GM10248 (cell line): ENCODE measurements at regions not wholly inside any gene's neighbourhood (a gene's known extent, or its start where the extent isn't known, plus 50 kb on each side); places are given as distances from the start of the nearest gene placed in this dataset.

Experiments used
- CTCF ChIA-PET: fragments of 300-600 bp; sonication (Branson Sonifier 250); formaldehyde crosslinking; extraction: SDS; loops from one replicate; lab custom pipeline; 2021; ENCODE audit warnings: antibody characterized with exemption; lab: Yijun Ruan, JAX
- POLR2A ChIA-PET: fragments of 350-650 bp; sonication (Branson Sonifier 250); formaldehyde crosslinking; extraction: SDS; loops from one replicate; lab custom pipeline; 2020; ENCODE audit warnings: antibody characterized with exemption; lab: Yijun Ruan, JAX
- DNase-seq: peaks from one replicate; pipeline ENCODE4 v3.0.0; 2012; ENCODE audit errors: extremely low spot score
- TF ChIP-seq, protein P1 (sequence below): IDR thresholded peaks from 2 replicates; pipeline ENCODE4 v1.5.1; 2012; ENCODE audit warnings: mild to moderate bottlenecking, low read depth; ENCODE audit errors: extremely low read depth, missing control alignments, control extremely low read depth

DNA sequence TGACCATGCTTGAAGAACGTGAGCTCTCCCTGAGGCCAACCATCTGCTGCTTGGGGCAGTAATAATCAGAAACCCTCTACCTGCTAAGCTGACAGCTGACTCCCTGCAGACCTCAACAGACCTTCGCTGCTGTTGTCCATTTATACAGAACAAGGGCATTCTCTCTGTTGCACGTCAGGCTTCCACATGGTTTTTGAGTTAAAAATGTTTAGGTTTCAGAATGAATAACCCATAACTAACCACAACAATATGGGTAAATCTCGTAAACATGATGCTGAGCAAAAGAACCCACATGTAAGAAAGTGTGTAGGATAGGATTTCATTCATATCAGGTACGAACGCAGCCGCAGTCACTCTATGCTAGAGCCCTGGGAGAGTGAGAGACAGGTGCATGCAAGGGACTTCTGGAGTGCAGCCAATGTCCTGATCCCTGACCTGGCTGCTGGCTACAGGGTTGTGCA, 348.5 kb downstream of the MED10 start:
- no peak for DNase-seq
- TF ChIP-seq, protein P1, sequence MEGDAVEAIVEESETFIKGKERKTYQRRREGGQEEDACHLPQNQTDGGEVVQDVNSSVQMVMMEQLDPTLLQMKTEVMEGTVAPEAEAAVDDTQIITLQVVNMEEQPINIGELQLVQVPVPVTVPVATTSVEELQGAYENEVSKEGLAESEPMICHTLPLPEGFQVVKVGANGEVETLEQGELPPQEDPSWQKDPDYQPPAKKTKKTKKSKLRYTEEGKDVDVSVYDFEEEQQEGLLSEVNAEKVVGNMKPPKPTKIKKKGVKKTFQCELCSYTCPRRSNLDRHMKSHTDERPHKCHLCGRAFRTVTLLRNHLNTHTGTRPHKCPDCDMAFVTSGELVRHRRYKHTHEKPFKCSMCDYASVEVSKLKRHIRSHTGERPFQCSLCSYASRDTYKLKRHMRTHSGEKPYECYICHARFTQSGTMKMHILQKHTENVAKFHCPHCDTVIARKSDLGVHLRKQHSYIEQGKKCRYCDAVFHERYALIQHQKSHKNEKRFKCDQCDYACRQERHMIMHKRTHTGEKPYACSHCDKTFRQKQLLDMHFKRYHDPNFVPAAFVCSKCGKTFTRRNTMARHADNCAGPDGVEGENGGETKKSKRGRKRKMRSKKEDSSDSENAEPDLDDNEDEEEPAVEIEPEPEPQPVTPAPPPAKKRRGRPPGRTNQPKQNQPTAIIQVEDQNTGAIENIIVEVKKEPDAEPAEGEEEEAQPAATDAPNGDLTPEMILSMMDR, result no peak
- CTCF ChIA-PET, result interaction anchor here (1.6 kb wide), 1 partner anchor 13 kb away, joined by 3 read pairs; no protein-coding TSS in a partner anchor

DNA sequence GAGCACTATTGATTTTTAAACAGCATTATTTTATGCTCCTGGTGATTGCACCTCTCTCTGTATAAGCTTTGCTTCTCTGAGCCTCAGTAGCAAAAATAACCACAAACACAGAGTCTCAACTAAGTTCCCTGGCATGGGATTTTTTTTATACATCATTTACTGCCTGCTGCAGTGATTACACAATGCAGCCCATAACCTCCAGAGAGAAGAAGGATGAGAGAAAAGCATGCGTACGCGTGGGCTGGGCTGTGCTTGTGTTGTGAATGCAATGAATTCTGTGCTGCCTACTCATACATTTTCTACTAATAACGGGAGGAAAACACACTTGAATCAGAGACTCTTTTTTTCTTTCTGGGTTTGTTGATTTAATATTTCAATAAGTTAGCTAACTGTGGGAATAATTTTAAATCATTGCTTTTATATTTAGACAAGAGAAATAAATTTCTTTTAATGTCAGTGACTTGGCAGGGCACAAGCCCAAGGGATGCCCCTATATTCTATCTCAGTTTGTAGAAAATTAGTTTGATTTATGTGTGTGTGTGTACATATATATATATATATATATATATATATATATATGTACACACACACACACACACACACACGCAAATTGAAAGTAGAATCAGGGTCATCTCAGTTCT, 351.5 kb downstream of the MED10 start:
- POLR2A ChIA-PET, result no interaction called here
- TF ChIP-seq, protein P1, result no peak
- DNase-seq, result no peak
- CTCF ChIA-PET, result interaction anchor here (1.2 to 1.3 kb wide), 2 partner anchors 8 to 23 kb away, joined by 3 read pairs; no protein-coding TSS in a partner anchor

More for the DNA sequence above, 348.5 kb downstream of the MED10 start:
- POLR2A ChIA-PET, result no interaction called here

DNA sequence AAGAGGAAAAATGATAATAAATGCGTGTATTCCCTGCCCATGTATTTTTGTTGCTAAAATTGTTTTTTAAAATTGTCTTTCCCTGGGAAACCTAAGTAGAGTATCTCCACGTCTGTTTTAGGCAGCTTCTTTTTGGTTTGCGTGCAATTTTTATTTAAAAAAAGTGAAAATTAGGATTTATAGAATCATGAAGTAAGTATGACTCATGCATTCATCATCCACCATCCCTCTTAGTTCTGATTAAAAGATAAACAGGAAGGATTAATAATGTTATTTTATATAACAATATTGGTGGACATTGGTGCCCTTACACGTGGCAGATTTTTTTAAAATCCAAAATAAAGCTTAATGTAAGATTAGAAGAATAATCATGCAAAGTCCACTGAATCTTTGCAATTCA, 358.7 kb downstream of the MED10 start:
- TF ChIP-seq, protein P1, result no peak
- ChIA-PET CTCF (no interaction called here), POLR2A (no interaction called here)
- DNase-seq, result no peak

DNA sequence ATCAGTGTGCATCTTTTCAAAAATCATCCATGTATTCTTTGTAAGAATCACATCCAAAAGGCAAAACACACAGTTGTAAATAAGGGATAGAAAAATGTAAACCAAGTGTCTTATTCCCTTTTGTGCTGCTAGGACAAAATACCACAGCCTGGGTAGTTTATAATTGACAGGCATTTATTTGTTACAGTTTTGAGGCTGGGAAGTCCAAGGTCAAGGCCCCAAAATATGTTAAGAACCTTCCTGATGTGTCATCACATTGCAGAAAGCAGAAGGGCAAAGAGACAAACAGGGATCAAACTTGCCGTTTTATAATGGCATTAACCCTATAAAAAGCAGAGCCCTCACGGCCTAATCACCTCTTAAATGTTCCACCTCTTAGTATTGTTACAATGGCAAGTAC, 364.8 kb downstream of the MED10 start:
- ChIA-PET CTCF (no interaction called here), POLR2A (no interaction called here)
- TF ChIP-seq, protein P1, result no peak
- no peak for DNase-seq

DNA sequence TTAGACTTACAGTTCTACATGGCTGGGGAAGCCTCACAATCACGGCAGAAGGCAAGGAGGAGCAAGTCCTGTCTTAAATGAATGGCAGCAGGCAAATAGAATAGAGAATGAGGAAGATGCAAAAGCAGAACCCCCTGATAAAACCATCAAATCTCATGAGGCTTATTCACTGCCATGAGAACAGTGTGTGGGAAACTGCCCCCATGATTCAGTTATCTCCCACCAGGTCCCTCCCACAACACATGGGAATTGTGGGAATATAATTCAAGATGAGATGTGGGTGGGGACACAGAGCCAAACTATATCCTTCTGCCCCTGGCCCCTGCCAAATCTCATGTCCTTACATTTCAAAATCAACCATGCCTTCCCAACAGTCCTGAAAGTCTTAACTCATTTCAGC, 367.1 kb downstream of the MED10 start:
- CTCF ChIA-PET, result interaction anchor here (1.3 to 1.5 kb wide), 2 partner anchors 10 kb away, joined by 3 read pairs; no protein-coding TSS in a partner anchor
- TF ChIP-seq, protein P1, result no peak
- DNase-seq, result no peak
- POLR2A ChIA-PET, result no interaction called here

DNA sequence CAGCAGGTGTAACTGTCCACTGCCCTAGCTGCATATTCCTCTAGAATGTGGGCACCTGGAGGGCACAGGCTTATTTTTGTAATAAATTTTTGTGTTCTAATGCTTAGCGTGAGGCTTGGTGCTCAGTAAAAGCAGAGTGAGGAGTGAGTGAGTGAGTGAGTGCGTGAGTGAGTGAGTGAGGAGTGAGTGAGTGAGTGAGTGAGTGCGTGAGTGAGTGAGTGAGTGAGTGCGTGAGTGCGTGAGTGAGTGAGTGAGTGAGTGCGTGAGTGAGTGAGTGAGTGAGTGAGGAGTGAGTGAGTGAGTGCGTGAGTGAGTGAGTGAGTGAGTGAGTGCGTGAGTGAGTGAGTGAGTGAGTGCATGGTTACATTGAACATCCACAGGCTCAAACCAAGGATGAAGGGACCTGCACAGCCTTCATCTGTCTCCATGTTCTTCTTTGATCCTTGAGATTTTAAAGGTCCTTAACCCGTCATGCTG, 371.5 kb downstream of the MED10 start:
- ChIA-PET CTCF (no interaction called here), POLR2A (no interaction called here)
- DNase-seq, result no peak
- TF ChIP-seq, protein P1, result no peak
